Lung (tissue), 11 donors: ENCODE measurements at regions not wholly inside any gene's neighbourhood (a gene's known extent, or its start where the extent isn't known, plus 50 kb on each side); places are given as distances from the start of the nearest gene placed in this dataset.

Source experiments
- ATAC-seq: fragments of 200-7000 bp; cut with Tn5 transposase; one replicate; pipeline ENCODE4 v1.9.1; 2020; ENCODE audit warnings: moderate number of reproducible peaks; ENCODE audit not compliant: insufficient read depth, low FRiP score
- DNase-seq, 3 donors: peaks; one replicate each; pipeline ENCODE4 v3.0.0-alpha.2; 2013 to 2017
- H3K27ac ChIP-seq, 2 donors: one replicate each; pipeline ENCODE4 v1.5.1; 2013; ENCODE audit warnings: mild to moderate bottlenecking in 2 of 2, moderate library complexity in 2 of 2, control low read depth in 1 of 2, inconsistent platforms in 1 of 2, low read depth in 1 of 2, low read length in 1 of 2
- H3K27me3 ChIP-seq, 3 donors: one replicate each; pipeline ENCODE4 v1.5.1; 2013; ENCODE audit warnings: low read length in 2 of 3; ENCODE audit not compliant: control insufficient read depth in 3 of 3, insufficient read depth in 3 of 3
- H3K36me3 ChIP-seq, 4 donors: one replicate each; pipeline ENCODE4 v1.5.1; 2013; ENCODE audit warnings: low read length in 4 of 4, mild to moderate bottlenecking in 1 of 4, moderate library complexity in 1 of 4; ENCODE audit not compliant: control insufficient read depth in 4 of 4, insufficient read depth in 4 of 4
- H3K4me1 ChIP-seq, 5 donors: one replicate each; pipeline ENCODE4 v1.5.1; 2013; ENCODE audit warnings: low read length in 5 of 5, mild to moderate bottlenecking in 2 of 5, moderate library complexity in 1 of 5; ENCODE audit not compliant: control insufficient read depth in 5 of 5, insufficient read depth in 5 of 5
- H3K4me3 ChIP-seq: one replicate; pipeline ENCODE4 v1.5.1; 2013; ENCODE audit warnings: mild to moderate bottlenecking, control low read depth, moderate library complexity
- H3K9ac ChIP-seq, 2 donors: one replicate each; pipeline ENCODE4 v1.5.1; 2013; ENCODE audit warnings: low read length in 2 of 2, control low read depth in 1 of 2; ENCODE audit not compliant: insufficient read depth in 1 of 2
- H3K9me3 ChIP-seq, 4 donors: one replicate each; pipeline ENCODE4 v1.5.1; 2013; ENCODE audit warnings: low read length in 3 of 4, mild to moderate bottlenecking in 1 of 4, moderate library complexity in 1 of 4; ENCODE audit not compliant: control insufficient read depth in 4 of 4, insufficient read depth in 3 of 4
- WGBS, 2 donors: extraction: QIAGEN DNeasy Blood & Tissue Kit; methylation state at CpG; one replicate each; pipeline ENCODE4 v1.1.7; 2013; 5-methylcytosine and 5-hydroxymethylcytosine counted together
- TF ChIP-seq, protein P1 (sequence below): IDR thresholded peaks from 2 replicates; pipeline ENCODE4 v1.5.1; 2012; ENCODE audit warnings: mild to moderate bottlenecking; ENCODE audit errors: control extremely low read depth, extremely low read depth
- donor health status: control.
- donor health status: control.
- donor health status: Bipolar disorder and iron deficiency.
- donor health status: healthy.
- donor health status: DM: yes; HTN: yes; CAD: no.

- Histone ChIP-seq H3K36me3 (no peaks in the 10 kb centered on the region), H3K4me3 (no peak overlapping the region), H3K4me1 (peaks cover 0 to 5% (median 0%) of the 10 kb centered on the region in 5 donors), H3K27ac (no peak overlapping the region), H3K27me3 (peaks cover 0 to 19% (median 0%) of the 10 kb centered on the region in 3 donors), H3K9ac (no peak overlapping the region), H3K9me3 (no peaks in the 10 kb centered on the region)
- WGBS, 2 donors = 84 to 98% methylated on average over 3 of the region's 3 CpGs
- DNase-seq (no peak), ATAC-seq (no peak)
- TF ChIP-seq, protein P1, sequence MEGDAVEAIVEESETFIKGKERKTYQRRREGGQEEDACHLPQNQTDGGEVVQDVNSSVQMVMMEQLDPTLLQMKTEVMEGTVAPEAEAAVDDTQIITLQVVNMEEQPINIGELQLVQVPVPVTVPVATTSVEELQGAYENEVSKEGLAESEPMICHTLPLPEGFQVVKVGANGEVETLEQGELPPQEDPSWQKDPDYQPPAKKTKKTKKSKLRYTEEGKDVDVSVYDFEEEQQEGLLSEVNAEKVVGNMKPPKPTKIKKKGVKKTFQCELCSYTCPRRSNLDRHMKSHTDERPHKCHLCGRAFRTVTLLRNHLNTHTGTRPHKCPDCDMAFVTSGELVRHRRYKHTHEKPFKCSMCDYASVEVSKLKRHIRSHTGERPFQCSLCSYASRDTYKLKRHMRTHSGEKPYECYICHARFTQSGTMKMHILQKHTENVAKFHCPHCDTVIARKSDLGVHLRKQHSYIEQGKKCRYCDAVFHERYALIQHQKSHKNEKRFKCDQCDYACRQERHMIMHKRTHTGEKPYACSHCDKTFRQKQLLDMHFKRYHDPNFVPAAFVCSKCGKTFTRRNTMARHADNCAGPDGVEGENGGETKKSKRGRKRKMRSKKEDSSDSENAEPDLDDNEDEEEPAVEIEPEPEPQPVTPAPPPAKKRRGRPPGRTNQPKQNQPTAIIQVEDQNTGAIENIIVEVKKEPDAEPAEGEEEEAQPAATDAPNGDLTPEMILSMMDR = no peak
These were observed 69.2 kb upstream of the GJA8 start for GRCh38 chr1:147833231-147833860.

- Histone ChIP-seq H3K27me3 (peaks cover 0 to 19% (median 0%) of the 10 kb centered on the region in 3 donors), H3K4me1 (peaks cover 0 to 5% (median 0%) of the 10 kb centered on the region in 5 donors), H3K36me3 (no peaks in the 10 kb centered on the region), H3K9ac (no peak overlapping the region), H3K4me3 (no peak overlapping the region), H3K27ac (no peak overlapping the region), H3K9me3 (no peaks in the 10 kb centered on the region)
- TF ChIP-seq, protein P1 = no peak
- WGBS, 2 donors = 57 to 71% methylated on average over 4 of the region's 4 CpGs
- DNase-seq = no peak
- ATAC-seq = no peak
These were observed 68.4 kb upstream of the GJA8 start for GRCh38 chr1:147834181-147834580.

- H3K9ac ChIP-seq = no peak overlapping the region
- no peak for DNase-seq
- no peaks in the 10 kb centered on the region for H3K9me3 ChIP-seq
- H3K27me3 ChIP-seq = peaks cover 0 to 19% (median 0%) of the 10 kb centered on the region in 3 donors
- H3K36me3 ChIP-seq = no peaks in the 10 kb centered on the region
- TF ChIP-seq, protein P1 = no peak
- H3K4me1 ChIP-seq = peaks cover 0 to 5% (median 0%) of the 10 kb centered on the region in 5 donors
- H3K27ac ChIP-seq = no peak overlapping the region
- no peak for ATAC-seq
- no peak overlapping the region for H3K4me3 ChIP-seq
These were observed 67.8 kb upstream of the GJA8 start for GRCh38 chr1:147834810-147835209.
